ENCODE measurements at regions not wholly inside any gene's neighbourhood (a gene's known extent, or its start where the extent isn't known, plus 50 kb on each side); places are given as distances from the start of the nearest gene placed in this dataset.

GRCh38 chr2:125167152-125167551 is 1142.1 kb downstream of the CNTNAP5 start:
- TF ChIP-seq CTCF (IDR thresholded peaks at IDR 0.05; ENCODE audit: low read depth, low read length) (no peak), EZH2phosphoT487 (IDR thresholded peaks at IDR 0.05; ENCODE audit: low read depth) (no peak)
